ENCODE measurements at regions not wholly inside any gene's neighbourhood (a gene's known extent, or its start where the extent isn't known, plus 50 kb on each side); places are given as distances from the start of the nearest gene placed in this dataset.

DNA sequence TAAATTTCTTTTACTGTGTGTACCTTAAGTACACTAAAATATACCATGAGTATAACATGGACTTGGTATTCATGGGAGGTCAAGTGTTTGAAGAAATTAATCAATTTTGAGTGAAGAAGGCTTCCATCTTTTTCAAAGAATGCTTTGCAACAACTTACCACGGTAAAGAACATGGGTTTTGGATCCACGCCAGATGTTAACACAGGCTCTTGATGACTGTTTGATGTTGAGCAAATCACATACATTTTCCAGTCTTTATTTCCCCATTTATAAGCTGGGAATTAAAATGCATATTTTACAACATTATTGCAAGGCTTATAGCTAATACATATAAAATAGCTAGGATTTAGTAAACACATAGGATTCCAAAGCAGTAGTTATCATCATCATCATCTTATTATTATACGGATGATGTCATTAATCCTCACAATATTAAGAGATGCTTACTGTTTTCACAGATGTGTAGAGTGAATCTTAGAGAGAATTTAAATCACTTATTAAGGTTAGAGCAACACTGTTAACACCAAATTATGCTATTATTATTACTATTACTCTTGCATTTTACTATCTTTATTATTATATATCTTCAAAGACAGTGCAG lies 362.0 kb downstream of the PRELID2 start:
- ChIA-PET CTCF (no interaction called here), POLR2A (no interaction called here)
- H3K27me3 ChIP-seq (ENCODE audit: control insufficient read depth, insufficient read depth, low read length): no peaks in the 10 kb centered on the region
- no peak for DNase-seq (ENCODE audit: low read depth, low spot score)
- TF ChIP-seq, protein P1, sequence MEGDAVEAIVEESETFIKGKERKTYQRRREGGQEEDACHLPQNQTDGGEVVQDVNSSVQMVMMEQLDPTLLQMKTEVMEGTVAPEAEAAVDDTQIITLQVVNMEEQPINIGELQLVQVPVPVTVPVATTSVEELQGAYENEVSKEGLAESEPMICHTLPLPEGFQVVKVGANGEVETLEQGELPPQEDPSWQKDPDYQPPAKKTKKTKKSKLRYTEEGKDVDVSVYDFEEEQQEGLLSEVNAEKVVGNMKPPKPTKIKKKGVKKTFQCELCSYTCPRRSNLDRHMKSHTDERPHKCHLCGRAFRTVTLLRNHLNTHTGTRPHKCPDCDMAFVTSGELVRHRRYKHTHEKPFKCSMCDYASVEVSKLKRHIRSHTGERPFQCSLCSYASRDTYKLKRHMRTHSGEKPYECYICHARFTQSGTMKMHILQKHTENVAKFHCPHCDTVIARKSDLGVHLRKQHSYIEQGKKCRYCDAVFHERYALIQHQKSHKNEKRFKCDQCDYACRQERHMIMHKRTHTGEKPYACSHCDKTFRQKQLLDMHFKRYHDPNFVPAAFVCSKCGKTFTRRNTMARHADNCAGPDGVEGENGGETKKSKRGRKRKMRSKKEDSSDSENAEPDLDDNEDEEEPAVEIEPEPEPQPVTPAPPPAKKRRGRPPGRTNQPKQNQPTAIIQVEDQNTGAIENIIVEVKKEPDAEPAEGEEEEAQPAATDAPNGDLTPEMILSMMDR (IDR thresholded peaks at IDR 0.05; ENCODE audit: low read depth, low read length): no peak
- H3K9me3 ChIP-seq (ENCODE audit: control insufficient read depth, insufficient read depth, low read length): no peaks in the 10 kb centered on the region
- H3K27ac ChIP-seq (ENCODE audit: low read depth, low read length): no peak overlapping the region
- no peak overlapping the region for H3K4me3 ChIP-seq (ENCODE audit: low read depth, low read length)

DNA sequence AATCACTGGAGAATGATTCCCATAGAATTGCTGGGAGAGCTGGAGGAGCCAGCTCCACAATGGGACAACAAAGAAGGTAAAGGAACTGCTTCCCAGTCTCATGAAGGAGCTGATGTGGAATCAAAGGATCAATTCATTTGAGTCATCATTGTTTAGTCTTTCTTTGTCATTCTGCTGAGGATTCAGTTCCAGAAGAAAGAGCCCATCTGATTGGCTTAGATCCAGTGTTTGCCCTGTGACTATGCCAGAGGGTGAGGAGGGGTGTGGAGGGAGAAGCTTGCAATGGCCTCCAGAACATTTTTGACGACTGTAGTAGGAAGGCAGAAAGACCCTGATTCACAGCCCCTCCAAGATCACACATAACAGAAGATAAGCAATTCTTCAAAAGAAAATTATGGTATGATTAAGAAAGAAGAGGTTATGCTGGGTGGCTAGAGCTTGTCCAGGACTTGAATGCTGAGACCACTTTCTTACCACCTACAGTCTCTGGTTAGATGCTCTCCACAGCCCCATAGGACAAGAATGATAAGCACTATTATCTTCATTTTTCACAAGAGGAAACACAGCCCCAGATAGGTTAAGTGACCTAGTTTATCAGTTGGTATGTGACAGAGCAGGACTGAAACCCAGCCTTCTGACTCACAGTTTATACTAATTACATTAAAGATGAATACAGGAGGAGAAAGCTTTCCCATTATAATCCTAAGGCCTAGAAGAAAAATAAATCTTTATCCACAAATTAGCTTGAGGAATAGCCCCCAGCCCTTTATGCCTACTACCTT lies 363.1 kb downstream of the PRELID2 start:
- Histone ChIP-seq H3K4me3 (ENCODE audit: low read depth, low read length) (no peak overlapping the region), H3K27ac (ENCODE audit: low read depth, low read length) (no peak overlapping the region), H3K27me3 (ENCODE audit: control insufficient read depth, insufficient read depth, low read length) (no peaks in the 10 kb centered on the region), H3K9me3 (ENCODE audit: control insufficient read depth, insufficient read depth, low read length) (no peaks in the 10 kb centered on the region)
- ChIA-PET POLR2A (no interaction called here), CTCF (no interaction called here)
- DNase-seq (ENCODE audit: low read depth, low spot score): no peak
- TF ChIP-seq, protein P1 (IDR thresholded peaks at IDR 0.05; ENCODE audit: low read depth, low read length): no peak

GRCh38 chr5:145471026-145471425 lies 364.1 kb downstream of the PRELID2 start:
- POLR2A ChIA-PET: no interaction called here
- TF ChIP-seq, protein P1 (IDR thresholded peaks at IDR 0.05; ENCODE audit: low read depth, low read length): no peak
- CTCF ChIA-PET: interaction anchor here (0.8 kb wide), 1 partner anchor 23 kb away, joined by 3 read pairs; no protein-coding TSS in a partner anchor

GRCh38 chr5:145470396-145470979 lies 364.7 kb downstream of the PRELID2 start:
- TF ChIP-seq, protein P1 (IDR thresholded peaks at IDR 0.05; ENCODE audit: low read depth, low read length): no peak
- Histone ChIP-seq H3K9me3 (ENCODE audit: control insufficient read depth, insufficient read depth, low read length) (no peaks in the 10 kb centered on the region), H3K4me3 (ENCODE audit: low read depth, low read length) (no peak overlapping the region), H3K27ac (ENCODE audit: low read depth, low read length) (no peak overlapping the region), H3K27me3 (ENCODE audit: control insufficient read depth, insufficient read depth, low read length) (no peaks in the 10 kb centered on the region)
- POLR2A ChIA-PET: no interaction called here
- CTCF ChIA-PET: interaction anchor here (0.8 kb wide), 1 partner anchor 24 kb away, joined by 3 read pairs; no protein-coding TSS in a partner anchor
- no peak for DNase-seq (ENCODE audit: low read depth, low spot score)

More at GRCh38 chr5:145471026-145471425, 364.1 kb downstream of the PRELID2 start:
- H3K27ac ChIP-seq (ENCODE audit: low read depth, low read length): no peak overlapping the region
- no peak overlapping the region for H3K4me3 ChIP-seq (ENCODE audit: low read depth, low read length)
- H3K9me3 ChIP-seq (ENCODE audit: control insufficient read depth, insufficient read depth, low read length): no peaks in the 10 kb centered on the region
- no peak for DNase-seq (ENCODE audit: low read depth, low spot score)
- no peaks in the 10 kb centered on the region for H3K27me3 ChIP-seq (ENCODE audit: control insufficient read depth, insufficient read depth, low read length)

DNA sequence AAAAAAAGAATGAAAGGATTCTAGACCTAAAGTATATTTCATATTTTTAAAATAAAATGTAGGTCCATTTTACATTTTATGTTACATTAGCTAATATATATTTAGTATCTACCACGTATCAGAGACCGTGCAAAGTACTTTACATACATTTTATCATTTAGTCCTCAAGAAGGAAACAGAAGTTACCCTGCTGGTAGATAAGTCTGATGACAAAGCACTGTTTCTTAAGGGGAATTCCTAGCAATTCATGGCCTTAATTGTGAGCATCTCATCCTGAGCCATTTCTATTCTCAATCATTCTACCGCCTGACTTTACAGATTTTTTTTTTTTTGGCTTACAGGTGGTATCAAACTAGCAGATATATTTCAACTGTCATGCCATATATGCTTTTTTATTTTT lies 367.7 kb downstream of the PRELID2 start:
- ChIA-PET CTCF (no interaction called here), POLR2A (no interaction called here)
- H3K9me3 ChIP-seq (ENCODE audit: control insufficient read depth, insufficient read depth, low read length): no peaks in the 10 kb centered on the region

More for the DNA sequence above, 367.7 kb downstream of the PRELID2 start:
- no peaks in the 10 kb centered on the region for H3K27me3 ChIP-seq (ENCODE audit: control insufficient read depth, insufficient read depth, low read length)
- TF ChIP-seq, protein P1 (IDR thresholded peaks at IDR 0.05; ENCODE audit: low read depth, low read length): no peak
- H3K27ac ChIP-seq (ENCODE audit: low read depth, low read length): no peak overlapping the region
- no peak overlapping the region for H3K4me3 ChIP-seq (ENCODE audit: low read depth, low read length)
- DNase-seq (ENCODE audit: low read depth, low spot score): no peak

Data from AG04450 (cell line).